ENCODE measurements at regions not wholly inside any gene's neighbourhood (a gene's known extent, or its start where the extent isn't known, plus 50 kb on each side); places are given as distances from the start of the nearest gene placed in this dataset.

- TF ChIP-seq ZNF592 (IDR thresholded peaks at IDR 0.05), result no peak
- no peak for TF ChIP-seq SKIL (IDR thresholded peaks at IDR 0.05; ENCODE audit: low read depth, poor library complexity, severe bottlenecking)
- TF ChIP-seq, protein P1, sequence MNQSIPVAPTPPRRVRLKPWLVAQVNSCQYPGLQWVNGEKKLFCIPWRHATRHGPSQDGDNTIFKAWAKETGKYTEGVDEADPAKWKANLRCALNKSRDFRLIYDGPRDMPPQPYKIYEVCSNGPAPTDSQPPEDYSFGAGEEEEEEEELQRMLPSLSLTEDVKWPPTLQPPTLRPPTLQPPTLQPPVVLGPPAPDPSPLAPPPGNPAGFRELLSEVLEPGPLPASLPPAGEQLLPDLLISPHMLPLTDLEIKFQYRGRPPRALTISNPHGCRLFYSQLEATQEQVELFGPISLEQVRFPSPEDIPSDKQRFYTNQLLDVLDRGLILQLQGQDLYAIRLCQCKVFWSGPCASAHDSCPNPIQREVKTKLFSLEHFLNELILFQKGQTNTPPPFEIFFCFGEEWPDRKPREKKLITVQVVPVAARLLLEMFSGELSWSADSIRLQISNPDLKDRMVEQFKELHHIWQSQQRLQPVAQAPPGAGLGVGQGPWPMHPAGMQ (IDR thresholded peaks at IDR 0.05; ENCODE audit: borderline replicate concordance), result no peak
- TF ChIP-seq HDAC2 (IDR thresholded peaks at IDR 0.05), result no peak
- no peak for TF ChIP-seq HDAC6 (IDR thresholded peaks at IDR 0.05; ENCODE audit: unreplicated experiment)
Observed at GRCh38 chr12:59005193-59005955, 85.1 kb upstream of the LRIG3 start (continued).

Data from GM12878 (cell line).